Right cardiac atrium (tissue), 2 donors: ENCODE measurements at regions not wholly inside any gene's neighbourhood (a gene's known extent, or its start where the extent isn't known, plus 50 kb on each side); places are given as distances from the start of the nearest gene placed in this dataset.

Experiments used
- microRNA-seq, 2 donors: library from miRNA; unstranded; fragments of <30 nt; microRNA quantifications; one replicate each; pipeline ENCODE4 v1.2.0, GENCODE V29; 2020 to 2021
- donor health status: DM: no; HTN: yes; CAD: no.
- donor health status: DM: no; HTN: no; CAD: no.

Small RNAs in the stretch of these regions (microRNA-seq; reads per million reads assigned to microRNA genes)
- 0 reads per million in 2 donors for gene MIR3201
- gene MIR3667 = 0 to 0.42 reads per million in 2 donors
- gene MIR4535 = 0 reads per million in 2 donors
